Activated T-cell treated with anti-CD3 and anti-CD28 coated beads, Interleukin-2, amount 50 U/mL, for 48 hours (primary cell): ENCODE measurements at regions not wholly inside any gene's neighbourhood (a gene's known extent, or its start where the extent isn't known, plus 50 kb on each side); places are given as distances from the start of the nearest gene placed in this dataset.
A peak's percentile ranks its signal among the peaks of the same experiment; 100 is the strongest.
"Not testable (repeated sequence)": the region's sequence is repeated elsewhere in the genome, so short reads cannot be mapped to it uniquely, and the experiment has no call there.

ENCODE experiments used
- DNase-seq, 2 experiments: peaks; one replicate each; pipeline ENCODE4 v3.0.0-alpha.2; 2020

DNA sequence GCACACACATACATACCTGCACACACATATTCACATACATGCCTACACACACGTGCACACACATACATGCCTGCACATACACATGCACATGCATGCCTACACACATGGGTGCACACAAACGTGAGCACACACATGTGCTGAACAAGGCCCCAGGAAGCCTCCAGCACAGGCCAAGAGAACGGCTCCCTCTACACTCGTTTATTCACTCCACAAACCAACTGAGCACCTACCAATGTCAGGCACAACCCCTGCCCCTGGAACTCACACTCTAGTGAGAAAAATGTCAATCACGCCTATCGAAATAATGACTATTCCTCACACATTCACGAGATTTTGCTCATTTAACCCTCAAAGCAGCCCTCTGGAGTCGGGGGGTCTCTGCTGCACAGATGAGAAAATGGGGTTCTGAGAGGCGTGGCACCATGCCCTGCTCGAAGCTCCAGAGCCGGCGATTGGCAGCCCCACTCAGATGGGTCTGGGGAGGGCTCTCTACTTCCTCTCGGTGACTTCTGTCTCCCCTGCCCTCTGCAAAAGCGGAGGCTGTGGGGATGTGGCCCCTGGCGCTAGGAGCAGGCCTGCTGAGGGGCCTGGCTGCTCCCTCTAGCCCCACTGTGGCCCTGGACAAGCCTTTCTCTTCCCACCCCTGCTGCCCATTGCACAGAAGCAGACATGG, 90.2 kb upstream of the RUNX3 start:
- peak in 1 of 2 experiments; percentile 38 for DNase-seq

DNA sequence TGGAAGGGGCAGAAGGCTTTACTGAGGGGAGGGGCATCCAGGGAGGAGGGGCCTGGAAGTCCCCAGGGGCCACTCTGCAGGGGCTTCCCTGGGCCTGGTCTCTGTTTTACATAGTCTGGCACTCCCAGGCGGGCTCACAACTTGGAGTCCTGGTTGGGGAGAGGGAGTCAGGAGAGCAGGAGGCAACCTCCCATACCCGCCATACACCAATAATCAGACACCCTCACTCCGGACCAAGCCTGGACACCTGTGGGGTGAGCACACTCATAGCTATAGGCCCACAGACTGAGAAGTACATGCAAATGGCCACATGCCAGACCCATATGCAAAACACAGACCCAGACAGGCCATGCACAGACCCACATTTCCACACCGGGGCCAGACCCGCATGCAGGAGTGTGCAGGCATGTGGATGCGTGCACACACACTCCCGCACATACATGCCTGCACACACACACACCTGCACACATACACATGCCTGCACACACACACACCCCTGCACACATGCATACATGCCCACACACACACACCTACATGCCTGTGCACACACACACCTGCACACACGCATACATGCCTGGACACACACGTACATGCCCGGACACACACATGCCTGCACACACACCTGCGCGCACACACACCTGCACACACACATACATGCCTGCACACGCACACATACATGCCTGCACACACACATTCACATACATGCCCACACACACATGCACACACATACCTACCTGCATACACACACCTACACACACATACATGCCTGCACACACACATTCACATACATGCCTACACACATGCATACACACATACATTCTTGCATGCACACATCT, 89.5 kb upstream of the RUNX3 start:
- DNase-seq: no peak

DNA sequence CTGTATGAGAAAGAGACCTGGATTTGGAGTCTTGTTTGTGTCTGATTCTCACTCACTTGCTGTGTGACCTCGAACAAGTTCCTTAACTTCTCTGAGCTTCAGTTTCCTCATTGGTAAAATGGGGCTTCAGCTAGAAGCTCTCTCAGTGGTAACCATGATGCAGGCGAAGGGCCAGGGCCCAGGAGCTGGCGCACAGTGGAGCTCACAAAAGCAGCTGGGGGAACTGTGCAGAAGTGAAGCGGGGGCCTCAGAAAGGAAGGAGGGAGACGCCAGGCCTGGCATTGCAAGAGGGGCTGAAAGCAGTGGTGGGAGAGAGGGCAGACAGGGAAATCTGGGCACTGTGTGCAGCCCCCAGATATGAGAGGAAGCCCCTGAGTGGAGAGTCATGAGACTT, 88.9 kb upstream of the RUNX3 start:
- DNase-seq: no peak

DNA sequence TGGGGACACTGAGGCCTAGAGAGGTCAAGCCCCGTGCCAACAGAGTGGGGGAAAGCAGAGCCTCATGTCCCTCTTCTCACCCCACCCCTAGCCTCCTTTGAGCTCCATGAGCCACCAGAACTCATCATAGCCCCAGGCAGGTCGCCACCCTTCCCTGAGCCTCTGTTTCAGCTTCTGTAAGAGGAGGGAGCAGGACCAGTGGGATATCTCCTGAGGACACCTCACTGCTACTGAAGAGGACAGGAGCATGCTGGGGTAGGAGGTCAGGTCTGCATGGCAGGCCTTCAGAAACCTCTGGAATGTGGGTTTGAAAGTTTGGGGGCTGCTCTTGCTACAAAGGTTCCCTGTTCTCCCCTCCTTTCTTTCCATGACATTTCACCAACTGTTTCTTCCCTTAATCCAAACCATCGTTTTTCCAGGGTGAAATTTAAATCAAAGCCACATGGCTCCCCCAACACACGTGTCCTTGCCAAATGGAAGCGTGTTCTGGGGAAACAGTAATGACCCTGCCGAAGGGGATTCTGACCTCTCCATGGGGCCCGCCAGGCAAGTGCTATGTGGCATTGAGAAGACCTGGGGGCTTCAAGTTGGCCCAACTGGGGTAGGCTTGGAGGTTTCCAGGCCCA, 88.1 kb upstream of the RUNX3 start:
- no peak for DNase-seq

DNA sequence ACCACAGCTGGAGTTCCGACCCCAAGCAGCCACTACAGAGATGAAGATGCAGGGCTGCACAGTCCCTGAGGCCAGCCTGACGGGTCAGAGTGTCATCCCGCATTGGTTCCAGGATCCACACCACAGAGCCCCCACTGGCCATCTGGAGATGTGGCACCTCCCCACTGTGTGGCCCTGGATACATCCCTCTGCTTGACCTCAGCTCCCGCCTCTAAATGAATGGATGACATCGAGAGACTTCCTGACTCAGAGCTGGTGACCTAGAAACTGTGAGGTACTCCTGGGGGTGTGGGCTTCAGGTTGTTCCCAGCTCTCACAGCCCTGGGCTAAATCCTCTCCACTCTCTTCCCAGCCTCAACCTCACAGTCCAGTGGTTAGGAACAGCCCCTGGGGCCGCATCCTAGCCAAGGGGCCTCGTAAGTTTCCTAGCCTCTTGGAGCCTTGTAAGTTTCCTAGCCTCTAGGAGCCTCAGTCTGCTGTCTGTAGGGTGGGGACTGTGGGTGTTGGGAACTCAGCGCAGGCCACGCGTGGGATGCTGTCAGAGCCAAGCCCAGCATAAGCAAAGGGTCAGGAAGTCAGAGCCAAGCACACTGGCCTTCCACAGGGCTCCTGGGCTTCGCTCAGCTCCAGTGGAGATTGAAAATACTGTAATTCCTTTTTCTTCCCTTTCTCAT, 87.5 kb upstream of the RUNX3 start:
- peak in 1 of 2 experiments; percentile 58 for DNase-seq

DNA sequence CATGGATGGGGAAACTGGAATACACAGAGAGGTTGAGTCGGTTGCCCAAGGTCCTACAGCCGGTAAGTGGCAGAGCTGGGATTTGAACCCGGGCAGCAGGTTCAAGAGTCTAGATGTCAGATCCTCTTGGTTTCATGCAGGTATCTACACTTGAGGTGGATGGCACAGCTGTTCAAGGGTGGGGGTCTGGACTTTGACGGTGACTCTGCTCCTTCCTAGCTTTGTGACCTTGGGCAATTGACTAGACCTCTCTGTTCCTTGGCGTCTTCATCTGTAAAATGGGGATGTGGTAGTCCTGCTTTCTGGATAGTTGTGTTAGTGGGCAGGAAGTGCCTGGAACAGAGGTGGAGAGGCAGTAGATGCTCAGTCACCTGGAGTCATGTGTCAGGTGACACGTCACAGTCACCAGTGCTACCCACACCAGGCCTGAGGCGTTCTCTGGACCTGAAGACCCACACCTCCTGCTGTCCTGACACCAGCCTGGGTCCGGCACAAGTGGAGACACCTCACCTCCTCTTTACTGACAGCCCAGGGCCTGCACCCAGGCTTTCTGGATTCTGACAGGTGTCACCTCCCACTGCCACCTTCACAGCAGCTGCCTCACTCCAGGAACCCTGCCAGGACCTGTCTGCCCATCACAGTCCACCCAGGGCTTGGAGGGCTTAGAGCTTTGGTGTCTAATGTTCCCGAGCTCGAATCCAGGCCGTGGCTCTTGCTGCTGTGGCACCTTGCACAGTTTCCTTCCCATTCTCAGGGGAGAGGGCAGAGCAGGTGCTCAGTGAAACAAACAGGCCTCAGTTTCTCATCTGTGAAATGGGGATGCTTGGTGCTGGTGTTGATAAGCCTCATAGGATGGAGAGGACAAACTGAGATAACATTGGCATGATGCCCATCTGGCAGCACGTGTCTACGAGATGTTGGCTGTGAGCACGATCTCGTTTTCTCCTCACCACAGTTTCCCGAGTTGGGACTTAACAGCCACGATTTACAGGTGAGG, 83.2 kb upstream of the RUNX3 start:
- DNase-seq: no peak

DNA sequence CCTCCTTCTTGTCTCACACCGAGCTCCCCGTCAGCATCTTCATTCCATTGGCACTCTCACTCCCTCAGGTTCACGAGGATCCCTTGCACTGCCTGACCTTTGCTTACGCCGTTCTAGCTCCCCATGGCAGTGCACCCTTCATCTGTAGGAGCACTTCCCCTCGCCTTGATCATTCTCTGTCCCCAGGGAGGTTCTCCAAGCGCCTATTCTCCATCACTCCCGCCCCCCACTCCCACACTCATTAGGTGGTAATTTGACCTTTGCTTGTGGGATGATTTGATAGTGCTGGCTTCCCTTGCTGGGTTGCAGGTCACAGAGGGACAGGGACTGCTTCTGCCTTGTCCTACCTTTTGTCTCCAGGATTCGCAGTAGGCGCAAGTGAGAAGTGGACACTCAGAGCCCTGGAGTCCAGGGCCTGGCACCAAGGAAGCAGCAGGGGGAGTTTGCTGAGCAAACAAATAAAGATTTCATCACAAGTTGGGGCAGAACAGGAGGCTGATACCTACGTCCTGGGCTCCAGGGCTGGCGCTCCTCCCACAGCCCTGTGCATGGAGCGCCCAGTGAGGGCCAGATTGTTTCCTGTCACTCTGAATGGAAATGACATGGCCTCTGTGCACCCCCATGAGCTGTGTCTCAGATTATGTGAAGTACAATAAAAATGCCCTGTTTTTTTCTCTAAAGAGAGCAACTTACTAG, 82.0 kb upstream of the RUNX3 start:
- peak in 1 of 2 experiments; percentile 44 for DNase-seq

DNA sequence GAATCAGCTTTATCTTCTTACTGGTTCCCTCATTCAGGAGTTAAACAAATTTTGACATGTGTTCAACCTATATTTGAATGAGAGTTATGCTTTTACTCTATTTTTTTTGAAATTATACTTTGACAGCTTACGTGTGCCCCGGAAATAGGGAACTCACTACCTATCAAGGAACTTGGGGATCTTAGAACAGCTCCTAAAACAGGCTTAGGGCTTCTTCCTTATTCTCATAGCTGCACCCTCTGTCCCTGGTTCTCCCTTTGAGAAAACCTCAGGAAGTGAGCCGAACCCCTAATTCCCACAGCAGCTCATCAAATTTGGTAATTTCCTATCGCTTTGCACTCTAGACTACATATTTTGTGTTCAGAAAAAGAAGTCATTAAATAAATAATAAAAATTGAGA, 81.2 kb upstream of the RUNX3 start:
- DNase-seq: no peak

DNA sequence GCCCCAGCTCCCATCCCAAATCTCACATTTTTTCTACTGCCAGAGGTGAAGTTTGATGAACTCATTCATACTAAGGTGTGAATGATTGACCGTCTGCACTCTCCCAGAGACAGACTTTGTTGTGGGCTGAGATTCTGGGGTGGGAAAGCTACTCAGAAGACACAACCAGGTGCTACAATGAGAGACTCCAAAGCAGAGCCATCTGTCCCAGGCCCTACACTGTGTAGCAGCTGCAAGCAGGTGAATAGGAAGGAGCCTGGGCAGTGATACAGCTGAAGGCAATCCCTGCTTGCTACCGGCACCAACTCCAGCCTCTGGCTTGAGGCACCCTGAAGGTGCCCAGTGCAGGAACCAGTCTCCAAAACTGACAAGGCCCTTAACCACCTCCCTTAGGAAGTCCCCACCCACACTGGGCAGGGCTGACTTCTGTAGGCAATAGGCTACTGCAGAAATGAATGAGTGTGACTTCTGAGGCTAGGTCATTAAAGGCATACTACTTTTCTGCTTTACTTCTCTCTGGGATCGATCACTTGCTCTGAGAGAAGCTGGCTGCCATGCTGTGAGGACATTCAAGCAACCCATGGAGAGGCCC, 79.7 kb upstream of the RUNX3 start:
- DNase-seq: peak; percentile 63 to 73

DNA sequence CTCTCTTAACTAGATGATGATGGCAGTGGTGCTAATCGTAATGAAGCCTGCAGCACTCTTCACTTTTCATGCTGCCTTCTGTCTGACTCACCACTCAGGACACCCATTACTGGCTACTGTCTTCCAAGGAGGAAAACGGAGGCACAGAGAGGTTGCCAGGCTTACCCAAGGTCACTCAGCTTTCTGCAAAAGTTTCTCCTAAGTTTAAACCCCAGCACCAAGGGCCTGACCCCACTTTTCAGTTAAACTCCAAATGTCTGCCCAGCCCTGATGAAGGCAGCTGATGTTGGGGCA, 78.1 kb upstream of the RUNX3 start:
- DNase-seq: no peak

DNA sequence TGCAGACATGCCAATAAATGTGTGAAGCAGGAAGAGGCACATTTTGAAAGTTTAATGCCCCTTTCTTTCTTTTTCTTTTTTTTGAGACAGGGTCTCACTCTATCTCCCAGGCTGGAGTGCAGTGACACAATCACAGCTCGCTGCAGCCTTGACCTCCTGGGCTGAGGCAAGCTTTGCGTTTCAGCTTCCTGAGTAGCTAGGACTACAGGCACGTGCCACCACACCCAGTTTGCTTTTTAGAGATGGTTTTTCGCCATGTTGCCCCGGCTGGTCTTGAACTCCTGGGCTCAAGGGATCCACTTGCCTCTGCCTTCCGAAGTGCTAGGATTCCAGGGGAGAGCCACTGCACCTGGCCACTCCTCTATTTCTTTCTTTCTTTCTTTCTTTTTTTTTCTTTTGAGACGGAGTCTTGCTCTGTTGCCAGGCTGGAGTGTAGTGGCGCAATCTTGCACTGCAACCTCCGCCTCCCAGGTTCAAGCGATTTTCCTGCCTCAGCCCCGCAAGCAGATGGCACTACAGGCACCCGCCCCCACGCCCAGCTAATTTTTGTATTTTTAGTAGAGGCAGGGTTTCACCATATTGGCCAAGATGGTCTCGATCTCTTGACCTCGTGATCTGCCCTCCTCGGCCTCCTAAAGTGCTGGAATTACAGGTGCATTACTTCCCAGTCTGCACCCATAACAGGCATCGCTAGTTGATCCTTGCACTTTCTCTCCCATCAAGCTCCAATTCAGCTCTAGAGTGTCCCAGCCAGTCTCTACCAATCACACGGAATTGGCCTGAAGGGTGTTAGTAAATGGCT, 77.5 kb upstream of the RUNX3 start:
- DNase-seq: not testable (repeated sequence)

DNA sequence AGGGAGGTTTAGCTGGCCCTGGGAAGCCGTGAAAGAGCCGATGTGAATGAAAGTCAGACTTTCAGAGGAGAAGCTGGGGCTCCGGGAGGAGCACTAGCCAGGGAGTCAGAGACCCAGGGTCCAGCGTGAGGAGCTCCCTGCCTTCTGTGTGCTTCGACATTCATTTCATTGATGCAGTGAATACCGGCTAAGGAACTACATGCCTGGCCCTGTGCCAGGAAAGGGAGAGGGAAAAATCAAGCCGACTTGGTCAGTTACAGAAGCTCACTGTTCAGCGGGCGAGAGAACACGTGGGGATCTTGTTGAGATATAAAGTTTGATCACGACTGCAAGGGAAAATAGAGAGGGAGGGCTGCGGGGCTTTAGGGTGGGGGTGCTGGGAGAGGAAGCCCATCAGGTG, 76.7 kb upstream of the RUNX3 start:
- DNase-seq: no peak

DNA sequence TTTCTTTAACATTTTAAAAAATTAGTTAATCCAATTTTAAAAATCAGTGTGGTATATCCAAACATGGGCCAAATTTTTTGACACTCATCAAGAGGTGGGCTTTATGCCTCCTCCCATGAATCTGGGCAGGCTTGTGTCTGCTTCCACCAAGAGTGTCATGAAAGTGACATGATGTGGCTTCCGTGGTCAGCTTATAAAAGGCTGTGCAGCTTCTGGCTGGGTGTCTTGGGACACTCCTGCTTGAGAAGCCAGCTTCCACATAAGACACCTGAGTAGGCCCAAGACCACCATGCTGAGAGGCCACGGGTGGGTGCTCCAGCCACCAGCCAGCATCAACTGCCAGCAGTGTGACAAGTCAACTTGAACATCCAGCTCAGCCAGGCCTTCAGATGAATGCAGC, 74.3 kb upstream of the RUNX3 start:
- DNase-seq: no peak

DNA sequence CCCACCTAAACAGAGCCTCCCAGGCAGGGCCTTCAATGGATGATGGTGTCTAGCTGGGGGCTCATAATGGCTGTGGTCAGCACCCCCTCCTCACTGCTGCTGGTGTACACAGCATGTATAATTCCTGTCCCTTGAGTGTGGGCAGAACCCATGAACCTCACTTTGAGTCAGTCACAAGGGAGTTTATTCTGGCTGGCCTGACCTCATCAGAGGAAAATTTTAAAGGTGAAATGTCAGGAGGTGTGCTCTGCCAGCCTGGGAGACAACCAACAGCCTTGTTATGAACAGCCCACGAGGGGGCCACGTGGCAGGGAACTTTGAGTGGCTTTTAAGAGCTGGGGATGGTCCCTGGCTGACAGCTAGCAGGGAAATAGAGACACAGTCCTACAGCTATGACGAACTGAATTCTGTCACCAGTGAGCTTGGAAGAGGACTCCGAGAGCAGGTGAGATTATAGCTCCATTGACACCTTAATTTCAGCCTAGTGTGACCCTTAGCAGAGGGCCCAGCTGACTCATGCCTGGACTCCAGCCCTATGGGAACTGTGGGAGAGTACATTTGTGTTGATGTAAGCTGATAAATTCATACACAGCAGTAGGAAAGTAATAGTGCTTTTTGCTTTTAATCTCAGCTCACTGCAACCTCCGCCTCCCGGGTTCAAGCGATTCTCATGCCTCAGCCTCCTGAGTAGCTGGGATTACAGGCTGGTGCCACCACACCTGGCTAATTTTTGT, 73.5 kb upstream of the RUNX3 start:
- DNase-seq: peak; percentile 55 to 65

DNA sequence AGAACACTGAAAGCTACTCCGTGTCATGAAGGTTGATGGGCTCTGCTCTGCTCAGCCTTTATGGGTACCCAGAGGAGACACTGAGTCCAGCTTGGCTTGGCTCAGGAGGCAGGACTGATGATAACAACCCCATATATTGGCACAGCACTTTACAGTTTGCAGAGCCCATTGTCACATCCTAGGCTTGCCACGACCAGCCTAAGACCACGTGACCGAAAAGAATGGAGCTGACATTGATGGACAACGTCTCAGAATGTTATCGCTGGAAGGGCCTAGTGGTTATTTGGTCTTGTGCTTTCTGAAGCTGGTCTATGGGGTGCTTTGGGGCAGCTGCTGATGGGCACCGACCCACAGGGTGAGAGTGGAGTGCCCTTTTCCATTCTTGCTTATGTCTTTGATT, 72.9 kb upstream of the RUNX3 start:
- DNase-seq: no peak

DNA sequence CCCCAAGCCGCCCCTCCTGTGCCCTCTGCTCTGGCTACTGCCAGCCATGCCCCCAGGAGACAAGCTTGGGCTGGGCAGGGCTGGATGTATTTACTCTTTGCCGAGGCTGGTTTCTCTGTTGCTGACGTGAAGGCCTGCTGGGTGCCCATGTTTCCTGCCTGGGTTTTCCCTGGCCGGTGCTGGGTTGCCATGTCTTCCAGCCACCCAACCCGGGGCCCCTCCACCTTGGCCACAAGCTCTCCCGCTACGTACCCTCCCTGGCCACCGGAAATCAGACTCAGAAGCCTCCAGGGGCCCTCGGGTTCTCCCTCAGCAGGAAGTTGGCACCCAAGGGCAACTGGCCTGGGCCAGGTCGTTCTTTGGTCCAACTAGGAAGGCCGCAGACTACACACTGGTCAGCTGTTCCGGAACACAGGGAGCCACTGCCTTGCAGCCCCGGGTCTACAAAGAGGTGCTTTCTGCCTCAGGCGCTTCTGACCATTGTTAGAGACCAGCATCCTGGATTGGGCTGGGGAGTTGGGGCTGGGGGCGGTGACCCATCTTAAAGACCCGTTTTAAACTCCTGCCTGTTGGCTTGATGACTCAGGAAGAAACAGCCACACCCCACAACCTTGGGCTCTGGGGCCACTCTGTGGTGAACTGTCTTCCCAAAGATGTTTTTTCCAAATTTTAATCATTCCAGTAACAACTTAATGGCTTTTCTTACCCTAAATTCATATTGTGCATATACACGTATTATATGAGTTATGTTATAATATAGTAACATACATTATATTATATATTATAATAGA, 71.2 kb upstream of the RUNX3 start:
- DNase-seq: peak; percentile 59 to 64

DNA sequence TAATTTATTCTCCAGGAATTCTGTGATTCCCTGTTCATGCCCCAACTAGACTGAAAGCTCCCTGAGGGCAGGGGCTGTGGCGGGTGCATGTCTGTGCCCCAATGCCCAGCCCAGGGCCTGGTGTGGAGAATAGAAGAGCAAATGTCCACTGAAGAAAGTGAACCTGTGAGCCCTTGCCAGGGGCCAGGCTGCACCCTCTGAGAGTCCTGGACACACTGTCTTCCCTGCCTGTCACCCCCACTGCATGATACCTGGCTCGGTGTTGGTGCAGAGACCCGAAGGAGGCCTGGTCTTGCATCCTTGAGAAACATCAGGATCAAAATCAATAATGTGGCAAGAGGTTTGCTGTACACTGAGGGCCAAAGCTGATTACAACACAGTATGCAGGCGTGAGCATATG, 69.8 kb upstream of the RUNX3 start:
- DNase-seq: no peak

DNA sequence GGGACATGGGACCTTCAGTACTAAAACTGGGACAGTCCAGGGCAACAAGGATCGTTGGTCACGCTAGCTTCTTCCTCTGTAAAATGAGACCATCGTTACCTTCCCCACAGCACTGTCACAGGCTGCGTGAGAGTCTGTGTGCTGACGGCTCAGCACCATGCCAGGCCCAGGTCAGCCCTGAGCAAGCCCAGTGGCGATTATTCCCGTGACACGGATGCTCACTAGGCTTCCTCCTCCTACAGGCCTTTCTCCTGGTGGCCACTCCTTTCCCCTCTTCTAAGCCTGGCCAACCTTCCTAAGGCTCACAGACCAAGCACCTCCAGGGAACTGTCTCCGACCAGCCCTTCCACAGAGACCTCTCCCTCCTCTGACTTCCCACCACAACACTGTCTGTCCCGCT, 69.3 kb upstream of the RUNX3 start:
- no peak for DNase-seq
